Lower leg skin (tissue), 4 donors: ENCODE measurements at regions not wholly inside any gene's neighbourhood (a gene's known extent, or its start where the extent isn't known, plus 50 kb on each side); places are given as distances from the start of the nearest gene placed in this dataset.

Experiments
- DNase-seq, 2 donors: peaks; one replicate each; pipeline ENCODE4 v3.0.0-alpha.2; 2019; ENCODE audit warnings: low spot score in 2 of 2
- H3K4me3 ChIP-seq: fragments of 200-600 bp; sonication (generic); 2 replicates; pipeline ENCODE4 v1.5.1; 2017; ENCODE audit warnings: mild to moderate bottlenecking, low read depth; ENCODE audit not compliant: poor library complexity, severe bottlenecking
- POLR2A ChIP-seq, 2 donors: fragments of 450-650 bp; IDR thresholded peaks; one replicate each; pipeline ENCODE4 v1.6.1; 2016 to 2017; ENCODE audit warnings: antibody characterized with exemption in 2 of 2, mild to moderate bottlenecking in 1 of 2, moderate library complexity in 1 of 2
- WGBS, 2 donors: methylation state at CpG; one replicate each; pipeline ENCODE4 v1.1.5; 2018; 5-methylcytosine and 5-hydroxymethylcytosine counted together
- intact Hi-C: fragments of 100-400 bp; cut with DNase I; formaldehyde crosslinking; loops from one replicate; pipeline ENCODE4 v1.15.0; 2023; ENCODE audit warnings: low total_unique reads
- TF ChIP-seq, protein P1 (sequence below), 3 donors: fragments of 450-650 bp; IDR thresholded peaks; one replicate each; pipeline ENCODE4 v1.5.1; 2016; ENCODE audit warnings: antibody characterized with exemption in 3 of 3, mild to moderate bottlenecking in 3 of 3, moderate library complexity in 2 of 3

DNA sequence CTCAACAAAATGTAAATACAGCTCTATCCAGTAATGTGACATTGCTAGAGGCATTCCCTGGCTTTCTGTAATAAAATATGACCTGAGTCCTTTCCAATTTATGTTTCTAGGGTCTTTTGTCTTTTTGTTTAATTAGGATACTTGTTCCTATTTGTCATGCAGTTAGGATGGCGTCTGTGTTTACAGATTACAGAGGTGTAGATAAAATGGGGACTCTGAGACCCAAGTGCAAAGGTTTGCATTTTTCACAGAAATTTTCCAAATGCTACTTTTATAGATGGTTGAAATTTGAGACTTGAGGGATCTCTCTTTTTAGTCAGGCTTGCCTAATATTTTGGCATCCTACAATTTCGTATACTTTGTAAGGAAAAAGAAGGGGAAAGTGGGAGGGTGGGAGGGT is 332.4 kb downstream of the PTEN start:
- WGBS, 2 donors = 58 to 72% methylated on average over 2 of the region's 2 CpGs
- TF ChIP-seq POLR2A (IDR thresholded peaks at IDR 0.05) = no peak
- TF ChIP-seq, protein P1, sequence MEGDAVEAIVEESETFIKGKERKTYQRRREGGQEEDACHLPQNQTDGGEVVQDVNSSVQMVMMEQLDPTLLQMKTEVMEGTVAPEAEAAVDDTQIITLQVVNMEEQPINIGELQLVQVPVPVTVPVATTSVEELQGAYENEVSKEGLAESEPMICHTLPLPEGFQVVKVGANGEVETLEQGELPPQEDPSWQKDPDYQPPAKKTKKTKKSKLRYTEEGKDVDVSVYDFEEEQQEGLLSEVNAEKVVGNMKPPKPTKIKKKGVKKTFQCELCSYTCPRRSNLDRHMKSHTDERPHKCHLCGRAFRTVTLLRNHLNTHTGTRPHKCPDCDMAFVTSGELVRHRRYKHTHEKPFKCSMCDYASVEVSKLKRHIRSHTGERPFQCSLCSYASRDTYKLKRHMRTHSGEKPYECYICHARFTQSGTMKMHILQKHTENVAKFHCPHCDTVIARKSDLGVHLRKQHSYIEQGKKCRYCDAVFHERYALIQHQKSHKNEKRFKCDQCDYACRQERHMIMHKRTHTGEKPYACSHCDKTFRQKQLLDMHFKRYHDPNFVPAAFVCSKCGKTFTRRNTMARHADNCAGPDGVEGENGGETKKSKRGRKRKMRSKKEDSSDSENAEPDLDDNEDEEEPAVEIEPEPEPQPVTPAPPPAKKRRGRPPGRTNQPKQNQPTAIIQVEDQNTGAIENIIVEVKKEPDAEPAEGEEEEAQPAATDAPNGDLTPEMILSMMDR (IDR thresholded peaks at IDR 0.05) = no peak
- no peak for DNase-seq
- intact Hi-C loops = no loop called here
- no peak overlapping the region for H3K4me3 ChIP-seq

DNA sequence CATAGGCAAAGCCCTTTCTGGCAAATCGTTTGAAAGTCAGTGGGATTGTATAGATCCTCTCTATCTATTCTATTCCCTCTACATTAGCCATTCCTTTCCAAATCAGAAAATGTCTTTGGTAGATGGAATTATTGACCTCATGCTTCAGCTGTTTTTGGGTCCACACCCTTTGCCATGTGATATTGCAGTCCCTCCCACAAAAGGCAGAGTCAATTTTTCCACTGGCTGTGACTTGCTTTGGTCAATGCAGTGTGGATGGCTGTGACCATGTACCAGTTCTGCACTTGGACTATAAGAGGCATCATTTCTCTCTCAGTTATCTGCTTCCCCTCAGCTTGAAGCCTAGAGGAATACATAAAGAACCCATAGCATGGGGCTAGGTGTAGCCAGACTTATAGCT is 332.9 kb downstream of the PTEN start:
- TF ChIP-seq, protein P1 (IDR thresholded peaks at IDR 0.05) = no peak
- TF ChIP-seq POLR2A (IDR thresholded peaks at IDR 0.05) = no peak
- intact Hi-C loops = no loop called here
- DNase-seq = no peak
- 51 to 60% methylated on average over 1 of the region's 1 CpG for WGBS, 2 donors
- H3K4me3 ChIP-seq = no peak overlapping the region

DNA sequence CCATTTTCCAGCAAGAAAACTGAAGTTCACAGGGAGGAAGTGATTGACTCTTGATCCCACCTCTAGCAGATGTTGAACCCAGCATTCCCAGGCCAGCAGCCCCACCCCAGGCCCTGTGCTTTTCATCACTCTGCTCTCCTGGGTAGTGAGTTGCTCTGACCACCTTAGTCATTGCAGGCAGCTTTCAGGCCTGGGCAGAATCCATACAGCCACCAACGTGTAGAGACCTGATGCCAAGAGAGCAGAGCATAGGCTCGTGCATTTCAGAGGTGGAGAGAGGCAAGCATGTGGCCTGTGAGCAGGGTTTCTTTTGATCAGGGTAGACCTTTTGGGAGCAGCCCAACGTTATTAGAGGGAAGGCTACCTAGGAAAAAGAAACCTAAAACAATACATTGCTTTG is 334.6 kb downstream of the PTEN start:
- WGBS, 2 donors = 86 to 90% methylated on average over 3 of the region's 3 CpGs
- intact Hi-C loops = no loop called here
- no peak overlapping the region for H3K4me3 ChIP-seq
- DNase-seq = no peak
- TF ChIP-seq, protein P1 (IDR thresholded peaks at IDR 0.05) = no peak
- TF ChIP-seq POLR2A (IDR thresholded peaks at IDR 0.05) = no peak

DNA sequence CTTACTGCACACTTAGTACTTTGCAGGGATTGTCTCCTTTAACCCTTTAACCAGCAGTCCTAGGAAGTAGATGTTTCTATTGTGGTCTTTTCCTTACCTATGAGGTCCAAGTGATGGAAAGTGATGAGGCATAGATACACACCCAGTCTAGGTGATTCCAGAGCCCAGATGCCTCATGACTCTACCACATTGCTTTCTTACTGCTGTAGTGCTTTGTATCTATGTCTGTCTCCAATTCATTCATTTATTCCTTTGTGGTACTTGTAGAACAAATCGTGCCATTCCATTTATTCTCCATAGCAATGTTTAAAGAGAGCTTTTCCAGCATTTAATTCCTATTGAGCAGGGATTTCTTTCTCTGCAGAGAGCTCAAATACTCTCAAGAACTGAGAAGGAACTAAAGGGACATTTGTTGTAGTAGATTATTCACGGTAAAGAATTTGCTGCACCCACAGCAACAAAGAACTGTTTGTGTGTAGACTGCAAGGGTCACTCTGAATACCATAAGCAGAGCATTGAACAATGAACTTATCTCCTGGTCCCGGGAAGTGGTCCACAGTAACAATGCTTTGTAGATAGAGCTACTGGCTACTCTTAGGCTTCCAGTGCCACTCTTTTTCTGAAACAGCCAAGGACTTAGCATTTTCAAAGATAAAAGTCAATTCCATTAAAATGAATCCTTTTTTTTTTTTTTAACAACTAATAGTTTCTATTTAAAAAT is 337.0 kb downstream of the PTEN start:
- no peak overlapping the region for H3K4me3 ChIP-seq
- TF ChIP-seq POLR2A (IDR thresholded peaks at IDR 0.05) = no peak
- TF ChIP-seq, protein P1 (IDR thresholded peaks at IDR 0.05) = no peak
- intact Hi-C loops = no loop called here
- no peak for DNase-seq
- 79 to 88% methylated on average over 3 of the region's 3 CpGs for WGBS, 2 donors

DNA sequence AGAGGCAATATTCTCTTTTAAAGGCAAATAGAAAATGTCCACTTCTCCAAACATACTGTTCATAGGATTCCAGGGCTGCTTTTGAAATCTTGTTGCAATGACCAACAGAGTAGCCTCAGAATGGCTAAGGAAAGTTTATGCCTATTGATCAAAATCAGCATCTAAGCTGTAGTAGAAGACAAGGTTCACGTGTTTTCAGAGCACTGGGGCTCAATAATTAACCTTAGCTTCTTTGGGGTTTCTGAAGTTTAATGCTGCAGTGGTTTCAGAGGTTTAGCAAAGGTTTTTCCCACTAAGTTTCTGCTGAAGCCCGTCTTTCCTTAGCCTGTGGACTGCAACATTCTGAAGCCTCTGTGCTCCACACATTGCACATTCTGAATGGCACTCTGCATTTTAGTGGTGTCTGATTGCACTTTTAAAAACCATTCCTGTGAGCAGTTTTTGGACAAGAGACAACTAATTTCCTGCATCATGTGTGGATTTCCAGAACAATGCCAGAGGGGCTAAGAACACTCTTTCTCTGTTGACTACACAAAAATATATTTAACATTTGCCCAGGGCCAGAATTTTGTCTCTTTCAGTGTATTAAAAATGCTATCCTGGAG is 342.5 kb downstream of the PTEN start:
- intact Hi-C loops = no loop called here
- H3K4me3 ChIP-seq = no peak overlapping the region
- no peak for DNase-seq
- TF ChIP-seq POLR2A (IDR thresholded peaks at IDR 0.05) = no peak
- TF ChIP-seq, protein P1 (IDR thresholded peaks at IDR 0.05) = no peak
- 77 to 83% methylated on average over 2 of the region's 2 CpGs for WGBS, 2 donors
